HG02943 (cell line): ENCODE measurements at regions not wholly inside any gene's neighbourhood (a gene's known extent, or its start where the extent isn't known, plus 50 kb on each side); places are given as distances from the start of the nearest gene placed in this dataset.

Experiments used
- ATAC-seq: cut with Tn5 transposase; IDR thresholded peaks from one replicate; pipeline ENCODE4 v1.9.1; 2021; ENCODE audit warnings: mild to moderate bottlenecking, low read depth, moderate library complexity; ENCODE audit not compliant: unreplicated experiment

DNA sequence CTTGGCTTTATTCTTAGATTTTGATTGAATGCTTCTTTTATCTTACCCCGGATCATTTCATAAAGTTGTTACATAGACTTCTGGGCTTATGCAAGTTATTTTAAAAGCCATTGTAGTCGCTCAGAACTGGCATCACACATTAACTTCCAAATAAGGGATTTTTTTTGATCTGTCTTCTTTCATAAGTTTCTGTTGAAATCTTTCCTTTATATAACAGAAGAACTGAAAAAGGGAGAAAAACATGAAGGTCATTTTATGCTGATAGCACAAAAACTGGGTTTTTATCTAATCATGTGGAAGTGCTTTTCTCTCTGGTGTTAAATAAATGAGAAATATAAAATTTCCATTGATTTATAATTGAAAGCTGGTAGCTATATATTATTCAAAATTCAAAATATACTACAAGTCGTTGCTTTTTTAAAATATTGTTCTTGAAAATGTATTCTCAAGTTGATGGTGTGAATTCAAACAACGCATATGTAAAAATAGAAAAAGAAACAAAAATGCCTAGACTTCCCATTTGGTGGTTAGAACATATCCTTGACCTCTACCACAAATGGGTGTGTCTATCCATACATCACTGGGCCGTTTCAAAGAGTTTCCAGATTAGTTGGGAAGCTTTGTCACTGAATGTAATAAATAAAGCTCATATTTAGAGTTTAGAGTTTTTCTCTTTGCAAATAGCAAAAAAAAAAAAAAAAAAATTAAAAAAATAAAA, 258.3 kb upstream of the ZPLD1 start:
- ATAC-seq = no peak

DNA sequence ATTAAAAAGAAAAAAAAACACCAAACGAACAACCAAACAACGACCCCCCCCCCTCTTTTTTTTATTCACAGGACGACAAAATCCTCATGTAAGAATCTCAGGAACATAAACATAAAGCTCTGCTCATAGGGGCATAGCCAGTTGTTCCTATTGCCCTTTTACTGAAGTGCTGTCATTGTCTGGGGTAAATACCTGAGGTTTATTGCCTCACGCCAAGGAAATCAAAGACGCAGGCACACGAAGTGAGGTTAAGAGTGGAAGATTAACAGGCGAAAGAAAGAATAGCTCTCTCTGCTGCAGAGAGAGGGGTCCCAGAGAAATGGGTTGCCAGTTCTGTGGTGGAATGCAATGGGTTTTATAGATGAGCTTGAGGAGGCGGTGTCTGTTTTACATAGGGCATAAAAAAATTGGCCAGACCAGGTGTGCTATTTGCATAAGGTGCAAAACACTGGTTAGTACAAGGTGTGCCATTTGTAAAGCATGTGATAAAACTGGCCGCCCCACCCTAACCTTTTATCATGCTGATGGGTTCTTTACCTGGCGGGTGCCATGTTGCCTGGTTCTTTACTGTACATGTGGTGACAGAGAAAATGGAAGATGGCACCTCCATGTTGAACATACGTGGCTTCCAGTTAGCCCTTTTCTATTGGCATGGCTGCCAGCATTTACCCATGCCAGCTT, 257.6 kb upstream of the ZPLD1 start:
- ATAC-seq = no peak

DNA sequence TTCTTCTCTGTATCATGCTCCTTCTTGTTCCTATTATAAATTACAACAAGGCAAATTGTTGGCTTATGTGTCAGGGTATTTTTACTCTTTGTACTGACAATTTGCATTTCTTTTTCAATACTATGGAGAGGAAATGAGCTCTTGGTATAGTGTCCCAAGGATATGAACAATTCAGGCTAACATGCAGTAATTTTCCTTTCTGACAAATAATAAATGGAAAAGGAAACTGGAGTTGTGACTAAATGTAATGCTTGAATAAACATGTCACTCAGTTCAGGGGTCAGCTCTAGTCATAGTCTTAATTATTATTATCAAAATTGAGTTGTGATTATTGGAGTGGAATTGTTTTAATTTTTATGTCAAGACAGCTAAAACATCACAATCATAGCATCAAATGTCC, 256.0 kb upstream of the ZPLD1 start:
- no peak for ATAC-seq

DNA sequence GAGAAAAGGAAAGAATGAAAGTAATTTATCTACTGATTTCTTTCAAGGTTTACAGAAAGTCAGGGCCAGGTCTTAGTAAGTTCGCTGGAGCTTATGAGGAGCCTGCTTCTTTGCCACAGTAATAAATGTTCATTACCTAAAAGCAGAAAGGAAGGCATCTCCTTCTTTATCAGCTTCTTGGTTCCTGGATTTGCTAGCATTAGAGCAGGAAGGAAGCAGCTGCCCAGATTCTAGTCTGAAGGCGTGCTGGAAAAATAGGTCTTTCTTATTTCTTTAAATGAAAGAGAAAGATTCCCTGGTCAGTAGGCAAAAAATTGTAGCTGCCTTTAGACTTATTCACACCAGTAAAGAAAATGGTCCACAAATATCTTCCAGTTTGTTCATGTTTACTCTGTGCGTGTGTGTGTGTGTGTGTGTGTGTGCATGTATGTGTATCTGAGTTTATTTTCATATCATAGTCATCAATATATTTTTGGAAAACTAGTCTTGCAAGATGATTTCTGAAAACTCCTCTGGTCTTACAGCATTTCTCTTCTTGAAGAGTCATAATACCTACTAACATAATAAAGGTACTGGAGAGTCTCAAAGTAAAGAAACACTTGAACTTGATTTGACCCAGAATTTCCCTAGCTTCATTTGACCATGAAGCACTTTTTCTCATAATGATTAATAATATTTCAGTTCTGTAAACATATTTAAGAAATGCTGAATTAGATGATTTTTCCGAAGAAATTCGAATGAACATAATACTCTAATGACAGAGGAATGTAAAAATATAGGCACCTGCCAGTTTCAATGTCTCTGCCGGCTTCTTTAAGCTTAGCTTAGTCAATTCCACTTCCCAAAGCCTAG, 255.3 kb upstream of the ZPLD1 start:
- ATAC-seq = peak; percentile 55

DNA sequence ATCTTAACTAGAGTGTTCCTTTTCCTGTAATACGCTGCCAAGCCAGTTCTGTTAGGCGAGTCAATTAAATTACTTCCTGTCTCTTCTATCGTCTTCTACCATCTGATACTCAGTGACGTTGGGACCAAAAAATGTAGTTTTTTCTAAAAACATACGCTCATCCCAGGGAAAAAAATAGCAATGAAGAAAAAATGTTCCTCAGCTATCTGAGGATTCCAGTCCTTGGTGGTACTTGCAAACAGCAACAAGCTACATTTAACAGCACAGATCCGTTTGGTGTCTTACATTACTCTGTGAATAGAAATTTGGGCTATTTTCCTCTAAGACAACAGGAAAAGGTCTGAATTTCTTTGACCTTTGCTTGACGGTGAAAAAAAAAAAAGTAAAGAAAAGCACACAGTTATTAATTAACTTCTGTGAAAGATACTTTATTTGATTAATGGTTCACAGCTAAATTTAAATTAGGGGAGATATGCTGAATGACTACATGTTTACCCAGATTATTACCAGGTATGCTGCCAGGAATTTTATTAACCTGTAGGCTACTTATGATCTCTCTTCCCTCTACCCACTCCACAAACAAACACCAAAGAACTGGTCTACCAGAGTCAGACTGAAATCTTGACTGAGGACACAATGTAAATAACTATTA, 254.4 kb upstream of the ZPLD1 start:
- peak; percentile 56 for ATAC-seq

DNA sequence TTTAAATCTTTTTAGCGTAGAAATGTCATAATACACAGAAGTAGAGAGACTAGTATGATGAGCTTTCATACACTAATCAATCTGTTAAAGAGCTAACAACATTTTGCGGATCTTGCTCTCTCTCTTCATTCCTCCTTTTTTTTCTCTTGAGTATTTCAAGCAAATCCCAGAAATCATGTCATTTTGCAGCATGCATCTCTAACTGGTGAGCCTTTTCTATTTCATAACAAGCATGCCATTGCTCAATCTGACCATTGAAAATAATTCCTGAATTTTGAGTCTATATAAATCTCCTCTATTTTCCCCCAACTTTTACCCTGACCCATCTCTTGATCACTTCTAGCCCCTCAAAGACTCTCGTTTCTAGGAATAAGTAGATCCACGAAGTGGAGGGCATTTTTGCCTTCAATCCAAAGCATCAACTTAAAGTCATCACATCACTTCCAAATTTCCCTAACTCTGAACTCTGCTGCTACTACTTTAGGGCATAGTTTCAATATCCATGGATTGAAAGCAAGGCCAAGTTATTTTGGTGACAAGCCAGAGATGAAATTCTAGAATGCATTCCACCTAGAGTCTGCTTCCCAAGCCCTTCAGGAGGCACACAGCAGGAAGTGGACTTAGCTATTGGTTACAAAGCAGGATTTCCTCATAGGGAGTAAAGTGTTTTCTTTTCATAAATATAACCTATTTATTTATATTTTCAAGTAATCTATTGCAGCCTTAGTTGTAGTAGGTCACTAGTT, 253.5 kb upstream of the ZPLD1 start:
- no peak for ATAC-seq

DNA sequence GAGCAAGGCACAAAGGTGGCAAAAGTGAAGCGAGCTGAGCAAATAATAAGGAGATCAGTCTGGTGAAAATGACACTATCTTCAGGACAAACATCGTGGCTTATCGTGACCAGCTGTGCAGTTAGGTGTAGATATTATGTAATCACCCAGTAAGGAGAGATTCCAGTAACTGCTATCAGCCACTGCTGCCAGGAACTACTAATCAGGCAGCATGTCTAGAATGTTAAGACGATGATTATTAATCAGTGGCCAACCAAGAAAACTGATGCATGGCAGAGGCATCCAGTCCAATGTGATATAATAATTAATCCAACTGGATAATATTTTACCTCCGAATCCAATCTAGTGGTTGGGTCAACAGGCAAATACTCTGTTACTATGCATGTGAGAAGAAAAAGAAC, 252.7 kb upstream of the ZPLD1 start:
- ATAC-seq = no peak

DNA sequence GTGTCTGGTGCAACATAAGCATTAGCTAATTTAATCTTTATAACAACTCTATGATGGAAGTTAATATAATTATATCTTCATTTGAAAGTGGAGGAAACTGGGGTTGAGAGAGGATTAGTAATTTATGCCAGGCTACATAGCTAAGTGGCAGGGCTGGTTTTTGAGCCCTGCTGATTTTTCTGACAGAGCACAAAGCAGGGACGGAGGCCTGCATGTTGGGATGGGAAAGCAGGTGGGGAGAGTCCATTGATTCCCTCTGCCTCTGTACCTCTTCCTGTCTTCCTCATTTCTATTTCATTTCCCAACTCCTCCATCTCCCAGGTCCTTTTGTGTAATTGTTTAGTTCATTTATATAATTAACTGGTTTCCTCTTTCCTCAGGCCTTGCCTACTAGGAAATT, 251.6 kb upstream of the ZPLD1 start:
- no peak for ATAC-seq

DNA sequence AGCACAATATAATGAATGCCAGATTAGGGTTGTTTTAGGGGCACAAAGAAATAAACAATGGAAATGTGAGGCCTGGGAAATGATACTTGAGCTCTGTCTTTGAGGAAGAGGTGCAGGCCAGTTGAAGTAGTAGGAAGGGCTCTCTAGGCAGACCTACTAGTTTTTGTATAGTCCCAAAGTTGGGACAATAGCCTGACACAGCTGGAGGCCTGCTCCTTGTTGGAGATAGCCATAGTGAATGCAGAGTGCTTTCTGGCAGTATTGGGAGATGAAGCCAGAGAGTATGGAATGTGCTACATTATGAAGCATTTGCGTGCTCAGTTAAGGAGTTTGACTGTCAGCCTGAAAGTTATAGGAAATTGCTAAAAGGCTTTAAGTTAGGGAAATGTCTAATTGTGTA, 251.2 kb upstream of the ZPLD1 start:
- ATAC-seq = no peak

DNA sequence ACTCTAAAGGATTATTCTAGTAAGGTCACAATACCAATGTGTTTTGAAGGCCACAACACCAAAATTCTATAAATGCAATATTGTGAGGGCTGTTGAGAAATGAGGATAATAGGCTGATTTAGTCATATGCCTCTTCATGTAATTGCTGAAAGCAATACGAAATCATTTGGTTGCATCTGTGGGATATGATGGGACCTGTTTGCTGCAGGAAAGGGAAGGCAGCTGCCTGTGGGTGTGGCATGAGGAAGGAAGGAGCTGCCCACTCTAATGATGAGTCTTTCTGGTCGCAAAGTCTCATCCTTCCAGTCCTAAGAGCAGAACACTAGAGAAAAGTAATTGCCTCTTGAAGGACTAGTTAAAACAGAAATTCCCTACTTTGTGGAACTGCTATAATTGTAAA, 245.3 kb upstream of the ZPLD1 start:
- ATAC-seq = no peak

DNA sequence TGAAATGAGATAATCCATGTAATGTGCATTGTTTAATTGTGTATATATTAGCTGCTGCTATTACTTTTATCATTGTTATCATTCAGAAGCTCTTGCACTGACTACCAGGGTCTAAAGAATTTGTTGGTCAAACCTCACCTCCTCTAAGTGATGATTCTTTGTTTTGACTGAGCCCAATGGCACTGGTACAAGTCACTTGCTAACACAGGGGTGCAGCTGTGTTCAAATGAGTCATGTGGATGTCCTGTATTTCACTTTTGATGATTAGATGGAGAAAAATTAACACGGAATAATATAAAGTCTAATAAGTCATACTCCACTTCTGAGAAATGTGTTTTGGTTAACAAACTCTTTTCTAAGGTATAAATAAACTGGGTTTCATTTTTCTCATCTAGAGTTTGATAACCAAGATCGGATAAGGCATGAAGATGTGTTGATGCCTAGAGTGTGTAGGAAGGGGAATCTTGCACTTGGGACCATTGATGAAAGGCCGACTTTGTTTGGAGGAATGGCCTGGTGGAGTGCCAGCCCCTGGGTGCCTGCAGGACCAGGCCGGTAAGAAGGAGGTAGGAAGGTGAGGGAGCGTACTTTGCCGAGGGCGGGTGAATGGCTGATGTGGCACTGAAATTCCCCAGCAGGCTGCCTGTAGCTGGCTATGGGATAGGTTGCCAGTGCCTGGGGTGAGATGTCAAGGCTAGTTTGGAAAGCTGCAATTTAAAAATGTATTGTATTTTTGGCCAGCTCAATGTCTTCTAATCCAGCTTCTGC, 244.7 kb upstream of the ZPLD1 start:
- ATAC-seq = no peak

DNA sequence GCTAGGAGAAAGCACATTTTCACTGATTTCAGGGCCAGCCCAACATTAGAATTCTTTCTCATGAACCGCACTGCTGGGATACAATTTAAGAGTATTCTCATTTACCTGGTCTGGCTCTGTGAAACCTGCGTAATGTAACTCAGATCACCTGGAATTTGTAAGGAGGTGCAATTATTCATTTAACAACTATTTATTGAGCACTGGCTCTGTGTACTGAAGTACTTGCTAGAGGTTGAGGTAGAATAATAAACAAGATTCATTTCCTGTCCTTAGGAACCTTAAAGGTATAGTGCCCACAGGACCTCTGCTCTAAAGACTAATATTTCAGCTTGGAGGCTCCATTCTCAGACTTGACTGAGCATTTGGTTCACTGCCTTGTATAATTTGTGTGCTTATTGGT, 242.2 kb upstream of the ZPLD1 start:
- no peak for ATAC-seq

DNA sequence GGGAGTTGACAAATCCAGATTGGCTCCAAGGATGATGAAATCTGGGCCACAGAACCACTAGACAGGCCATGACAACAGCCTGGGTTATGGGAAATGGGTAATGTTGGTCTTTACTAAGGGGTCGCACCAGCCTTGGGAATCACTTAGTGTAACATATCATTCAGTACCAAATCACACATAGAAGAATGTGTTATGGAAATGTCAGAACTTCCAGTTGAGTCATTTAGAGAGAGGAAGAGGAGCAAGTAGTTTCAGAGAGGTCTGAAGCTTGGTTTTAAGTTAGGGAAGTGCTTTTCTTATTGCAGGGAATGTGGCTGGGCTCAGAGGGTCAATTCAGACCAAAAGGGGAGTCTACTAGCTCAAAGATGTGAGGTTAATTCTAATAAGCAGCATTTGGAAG, 241.6 kb upstream of the ZPLD1 start:
- ATAC-seq = no peak

DNA sequence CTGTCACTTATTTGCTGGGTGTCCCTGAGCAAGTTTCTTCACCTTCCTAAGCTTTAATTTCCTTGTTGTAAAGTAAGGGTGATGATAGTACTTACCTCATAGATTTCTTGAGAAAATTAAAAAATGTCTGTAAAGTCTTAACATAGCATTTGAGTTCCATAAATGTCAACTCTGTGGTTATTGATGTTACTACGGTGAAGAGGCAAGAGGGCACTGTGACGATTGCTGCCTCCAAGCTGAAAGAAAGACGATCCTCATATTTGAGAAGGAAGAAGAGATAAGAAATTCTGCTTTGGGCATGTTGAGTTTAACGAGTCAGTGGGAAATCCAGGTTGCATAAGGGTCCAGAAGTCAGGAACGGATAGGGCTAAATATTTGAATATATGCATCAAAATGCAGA, 240.8 kb upstream of the ZPLD1 start:
- no peak for ATAC-seq

DNA sequence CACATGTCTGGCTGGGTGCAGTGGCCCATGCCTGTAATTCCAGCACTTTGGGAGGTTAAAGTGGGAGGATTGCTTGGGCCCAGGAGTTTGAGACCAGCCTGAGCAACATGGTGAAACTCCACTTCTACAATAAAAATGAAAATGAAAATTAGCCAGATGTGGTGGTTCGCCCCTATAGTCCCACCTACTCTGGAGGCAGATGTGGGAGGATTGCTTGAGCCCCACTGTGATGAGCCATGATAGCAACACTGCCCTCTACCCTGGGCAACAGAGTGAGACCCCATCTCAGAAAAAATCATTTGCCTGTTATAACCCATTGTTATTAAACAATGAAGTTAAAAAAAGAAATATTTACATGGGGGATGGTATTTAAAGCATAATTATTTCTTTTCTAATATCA, 240.1 kb upstream of the ZPLD1 start:
- no peak for ATAC-seq

DNA sequence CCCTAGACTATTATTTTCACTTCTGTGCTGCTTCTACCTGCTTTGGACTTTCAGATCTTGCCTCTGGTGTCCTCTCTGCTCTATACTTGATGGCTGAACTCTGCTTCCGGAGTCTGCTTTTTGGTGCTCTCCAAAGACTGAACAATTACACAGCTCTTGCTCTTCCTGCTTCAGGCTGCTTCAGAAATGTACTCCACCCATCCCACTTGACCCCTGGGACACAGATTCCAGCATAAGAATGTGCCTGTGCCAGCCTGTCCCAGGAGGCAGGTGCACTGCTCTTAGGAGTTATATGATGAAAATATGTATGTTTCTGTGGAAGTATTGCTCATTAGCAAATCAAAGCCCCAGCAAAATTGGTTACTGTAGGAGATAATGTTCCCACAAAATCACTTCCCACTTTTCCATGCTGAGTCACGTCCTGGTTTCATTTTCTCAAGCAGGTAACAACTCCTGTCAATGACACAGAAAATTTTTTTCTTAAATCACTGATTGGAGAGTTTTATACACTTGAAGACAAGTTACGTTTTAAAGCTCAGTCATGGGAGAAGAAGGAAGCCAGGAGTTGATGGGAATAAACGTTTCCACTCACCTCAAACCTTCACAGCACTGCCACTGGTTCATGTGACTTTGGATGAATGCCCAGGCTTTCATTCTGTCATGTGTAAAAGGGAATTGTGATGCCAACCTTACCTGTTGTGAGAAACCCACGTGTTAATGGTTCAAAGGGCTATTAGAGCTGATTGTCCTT, 239.4 kb upstream of the ZPLD1 start:
- ATAC-seq = no peak

DNA sequence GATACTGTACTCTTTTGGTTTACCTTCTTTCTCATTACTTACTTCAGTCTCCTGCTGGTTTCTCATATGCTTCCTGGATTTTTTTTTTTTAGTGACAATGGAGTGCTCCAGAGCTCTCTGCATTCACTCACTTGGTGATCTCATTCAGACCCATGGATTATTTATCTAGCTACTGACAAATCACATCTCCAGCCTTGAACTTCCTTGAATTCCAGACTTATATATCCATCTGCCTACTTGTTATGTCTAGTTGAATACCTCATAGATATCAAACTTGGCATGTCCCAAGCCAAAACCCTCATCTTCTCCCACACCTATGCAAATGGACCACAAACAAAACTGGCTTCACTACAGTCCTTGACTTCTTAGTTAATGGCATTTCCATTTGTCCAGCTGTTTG, 234.7 kb upstream of the ZPLD1 start:
- no peak for ATAC-seq

DNA sequence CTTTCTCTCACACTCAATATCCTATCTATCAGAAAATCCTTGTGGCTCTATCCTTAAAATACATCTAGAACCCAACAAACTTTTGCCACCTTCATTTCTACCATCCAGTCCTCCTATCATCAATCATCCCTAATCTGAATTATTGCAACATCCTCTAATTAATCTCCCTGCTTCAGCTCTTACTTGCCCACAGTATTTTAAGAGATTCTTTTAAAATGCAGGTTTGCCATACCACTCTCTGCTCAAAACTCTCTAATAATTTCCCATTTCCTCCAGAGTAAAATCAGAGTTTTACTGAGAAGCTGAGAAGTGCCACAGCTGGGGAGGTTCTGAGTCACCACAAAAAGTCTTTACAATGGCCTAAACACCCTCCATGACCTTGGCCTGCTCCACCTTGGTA, 234.3 kb upstream of the ZPLD1 start:
- ATAC-seq = no peak

DNA sequence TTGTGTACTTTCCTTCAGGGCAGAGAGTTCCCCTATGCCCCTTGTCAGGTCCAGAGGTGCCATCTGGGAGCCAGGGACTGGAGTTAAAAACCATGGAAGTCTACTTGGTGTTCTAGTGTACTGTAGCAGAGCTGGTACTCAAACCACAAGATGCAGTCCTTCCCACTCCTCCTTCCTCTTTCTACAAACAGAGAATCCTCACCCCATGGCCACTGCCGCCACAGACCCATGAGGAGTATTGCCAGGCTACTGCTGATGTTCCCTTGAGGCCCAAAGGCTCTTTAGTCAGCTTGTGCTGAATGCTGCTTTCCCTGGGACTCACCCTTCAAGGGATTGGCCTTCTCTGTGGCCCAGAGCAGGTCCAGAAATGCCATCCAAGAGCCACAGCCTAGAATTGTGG, 229.2 kb upstream of the ZPLD1 start:
- ATAC-seq = no peak
